RWPE2 (cell line): ENCODE measurements at regions not wholly inside any gene's neighbourhood (a gene's known extent, or its start where the extent isn't known, plus 50 kb on each side); places are given as distances from the start of the nearest gene placed in this dataset.

Experiments
- ATAC-seq: fragments of 200-7000 bp; cut with Tn5 transposase; 3 replicates; pipeline ENCODE4 v1.9.1; 2021; ENCODE audit warnings: low read depth
- DNase-seq: peaks from one replicate; pipeline ENCODE4 v3.0.0-alpha.2; 2020; ENCODE audit warnings: low spot score
- H3K27ac ChIP-seq: fragments of 450-650 bp; 2 replicates; pipeline ENCODE4 v1.5.1; 2017; ENCODE audit warnings: mild to moderate bottlenecking; ENCODE audit not compliant: poor library complexity, severe bottlenecking
- H3K27me3 ChIP-seq: fragments of 250-450 bp; sonication (Bioruptor Pico); 2 replicates; pipeline ENCODE4 v1.5.1; 2021; ENCODE audit warnings: mild to moderate bottlenecking, moderate library complexity; ENCODE audit not compliant: insufficient read depth, poor library complexity, severe bottlenecking
- H3K36me3 ChIP-seq: fragments of 250-450 bp; sonication (Bioruptor Pico); 2 replicates; pipeline ENCODE4 v1.5.1; 2020; ENCODE audit warnings: low read depth, mild to moderate bottlenecking, moderate library complexity
- H3K4me1 ChIP-seq: fragments of 250-450 bp; sonication (Bioruptor Pico); 2 replicates; pipeline ENCODE4 v1.5.1; 2021; ENCODE audit warnings: mild to moderate bottlenecking, moderate library complexity; ENCODE audit not compliant: insufficient read depth, poor library complexity, severe bottlenecking
- H3K4me3 ChIP-seq: fragments of 250-450 bp; sonication (Bioruptor Pico); 2 replicates; pipeline ENCODE4 v1.5.1; 2021; ENCODE audit warnings: mild to moderate bottlenecking, moderate library complexity; ENCODE audit not compliant: severe bottlenecking
- H3K9me3 ChIP-seq: fragments of 250-450 bp; sonication (Bioruptor Pico); 2 replicates; pipeline ENCODE4 v1.5.1; 2021; ENCODE audit warnings: mild to moderate bottlenecking, moderate library complexity; ENCODE audit not compliant: severe bottlenecking
- CTCF ChIP-seq: fragments of 450-650 bp; IDR thresholded peaks from one replicate; pipeline ENCODE4 v1.5.1; 2017; ENCODE audit warnings: mild to moderate bottlenecking, moderate library complexity; ENCODE audit not compliant: poor library complexity, severe bottlenecking

GRCh38 chr14:30088620-30089019, 161.0 kb upstream of the PRKD1 start:
- Histone ChIP-seq H3K27me3 (peaks cover 10% of the 10 kb centered on the region), H3K9me3 (no peaks in the 10 kb centered on the region), H3K4me3 (no peak overlapping the region), H3K36me3 (no peaks in the 10 kb centered on the region), H3K27ac (no peak overlapping the region), H3K4me1 (no peaks in the 10 kb centered on the region)
- ATAC-seq (no peak), DNase-seq (no peak)
- TF ChIP-seq CTCF = no peak

- ATAC-seq (peak; percentile 49; the same call in 2 of the 3 replicates), DNase-seq (no peak)
- no peak overlapping the region for H3K4me3 ChIP-seq
- no peaks in the 10 kb centered on the region for H3K27me3 ChIP-seq
- no peak overlapping the region for H3K27ac ChIP-seq
- no peak for TF ChIP-seq CTCF
- H3K36me3 ChIP-seq = no peaks in the 10 kb centered on the region
- no peaks in the 10 kb centered on the region for H3K4me1 ChIP-seq
- no peaks in the 10 kb centered on the region for H3K9me3 ChIP-seq
These were observed 181.5 kb upstream of the PRKD1 start for GRCh38 chr14:30108975-30109700.

GRCh38 chr14:30114051-30114450, 186.4 kb upstream of the PRKD1 start:
- TF ChIP-seq CTCF = no peak
- peaks cover 8% of the 10 kb centered on the region for H3K27me3 ChIP-seq
- no peaks in the 10 kb centered on the region for H3K4me1 ChIP-seq
- H3K27ac ChIP-seq = no peak overlapping the region
- H3K36me3 ChIP-seq = no peaks in the 10 kb centered on the region
- no peak overlapping the region for H3K4me3 ChIP-seq
- ATAC-seq = no peak
- H3K9me3 ChIP-seq = no peaks in the 10 kb centered on the region
- no peak for DNase-seq

- no peak for DNase-seq
- peaks cover 16% of the 10 kb centered on the region for H3K27me3 ChIP-seq
- no peak overlapping the region for H3K27ac ChIP-seq
- no peak for ATAC-seq
- H3K9me3 ChIP-seq = no peaks in the 10 kb centered on the region
- H3K4me1 ChIP-seq = no peaks in the 10 kb centered on the region
- H3K4me3 ChIP-seq = no peak overlapping the region
- no peaks in the 10 kb centered on the region for H3K36me3 ChIP-seq
- TF ChIP-seq CTCF = no peak
These were observed 188.1 kb upstream of the PRKD1 start for GRCh38 chr14:30115756-30116155.

GRCh38 chr14:30118992-30119640, 191.5 kb upstream of the PRKD1 start:
- no peak for TF ChIP-seq CTCF
- Histone ChIP-seq H3K9me3 (no peaks in the 10 kb centered on the region), H3K27me3 (peaks cover 22% of the 10 kb centered on the region), H3K4me3 (no peak overlapping the region), H3K36me3 (no peaks in the 10 kb centered on the region), H3K27ac (no peak overlapping the region), H3K4me1 (no peaks in the 10 kb centered on the region)
- ATAC-seq (no peak), DNase-seq (no peak)
